ENCODE measurements at regions not wholly inside any gene's neighbourhood (a gene's known extent, or its start where the extent isn't known, plus 50 kb on each side); places are given as distances from the start of the nearest gene placed in this dataset.
"Not testable (repeated sequence)": the region's sequence is repeated elsewhere in the genome, so short reads cannot be mapped to it uniquely, and the experiment has no call there.

GRCh38 chr18:71294201-71294600 is 1005.4 kb downstream of the SOCS6 start:
- not testable (repeated sequence) for H3K4me3 ChIP-seq, DNase-seq, H3K36me3 ChIP-seq, H3K9me3 ChIP-seq, H3K27me3 ChIP-seq

DNA sequence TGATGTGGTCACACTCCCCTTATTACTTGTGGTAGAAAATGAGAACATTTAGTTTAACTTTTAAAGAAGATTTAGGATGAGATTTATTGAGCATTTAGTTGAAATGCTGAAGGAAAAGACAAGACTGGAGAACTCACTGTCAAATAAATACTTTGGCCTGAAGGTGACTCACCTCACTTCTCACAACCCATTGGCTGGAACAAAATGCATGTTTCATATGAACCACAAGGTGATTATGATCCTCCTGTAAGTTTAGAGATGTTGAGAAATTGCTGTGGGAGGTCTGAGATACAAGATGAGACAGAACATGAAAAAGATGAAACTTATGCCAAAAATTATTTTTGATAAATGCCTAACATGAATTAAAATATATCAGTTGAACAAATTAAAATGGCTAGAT is 1004.5 kb downstream of the SOCS6 start:
- Histone ChIP-seq H3K36me3 (no peaks in the 10 kb centered on the region), H3K27me3 (no peaks in the 10 kb centered on the region), H3K9me3 (no peaks in the 10 kb centered on the region), H3K4me3 (no peak overlapping the region)
- DNase-seq = no peak

GRCh38 chr18:71287268-71287667 is 998.4 kb downstream of the SOCS6 start:
- Histone ChIP-seq H3K9me3 (no peaks in the 10 kb centered on the region), H3K36me3 (no peaks in the 10 kb centered on the region), H3K27me3 (no peaks in the 10 kb centered on the region), H3K4me3 (no peak overlapping the region)
- no peak for DNase-seq

GRCh38 chr18:71252351-71252865 is 963.6 kb downstream of the SOCS6 start:
- Histone ChIP-seq H3K4me3 (no peak overlapping the region), H3K27me3 (no peaks in the 10 kb centered on the region), H3K36me3 (no peaks in the 10 kb centered on the region), H3K9me3 (no peaks in the 10 kb centered on the region)
- DNase-seq = no peak

- H3K27me3 ChIP-seq = no peaks in the 10 kb centered on the region
- H3K4me3 ChIP-seq = no peak overlapping the region
- no peaks in the 10 kb centered on the region for H3K9me3 ChIP-seq
- DNase-seq = no peak
- no peaks in the 10 kb centered on the region for H3K36me3 ChIP-seq
Measured at GRCh38 chr18:71250191-71250590, 961.3 kb downstream of the SOCS6 start.

DNA sequence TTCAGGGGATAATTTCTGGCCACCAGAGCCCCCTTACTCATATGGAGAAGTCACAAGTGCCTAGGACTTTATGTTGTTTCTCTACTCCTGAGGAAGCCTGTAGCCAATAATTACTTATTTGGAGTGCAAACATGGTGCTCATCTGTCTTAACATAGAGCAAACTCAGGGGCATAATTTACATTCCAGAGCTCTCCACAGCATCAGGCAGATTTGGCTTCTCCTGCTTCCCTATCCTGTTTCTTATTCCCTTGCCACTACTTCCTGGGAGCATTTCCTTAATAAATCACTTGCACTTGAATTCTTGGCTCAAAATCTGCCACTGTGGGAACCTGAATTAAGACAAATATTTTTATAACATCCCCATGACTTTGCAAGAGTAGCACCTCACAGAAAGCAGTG is 960.9 kb downstream of the SOCS6 start:
- Histone ChIP-seq H3K9me3 (no peaks in the 10 kb centered on the region), H3K4me3 (no peak overlapping the region), H3K36me3 (no peaks in the 10 kb centered on the region), H3K27me3 (no peaks in the 10 kb centered on the region)
- DNase-seq = no peak

DNA sequence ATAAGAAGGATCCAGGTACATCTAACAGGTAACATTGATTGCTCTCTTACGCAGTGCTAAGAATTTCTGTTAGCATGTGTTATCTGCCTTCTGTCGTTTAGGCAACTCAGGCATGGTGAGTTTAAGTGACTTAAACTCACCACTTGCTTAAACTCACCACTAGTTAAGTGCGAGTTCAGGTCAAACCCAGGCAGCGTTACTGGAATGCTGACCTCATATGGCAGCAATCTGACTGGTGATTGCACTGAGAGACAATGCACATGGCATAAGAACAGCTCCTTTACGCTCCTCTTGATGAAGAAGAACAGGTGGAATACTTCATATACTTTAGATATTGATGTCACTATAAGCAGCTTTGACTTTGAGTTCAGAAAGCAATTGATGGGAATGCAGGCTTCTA is 954.1 kb downstream of the SOCS6 start:
- Histone ChIP-seq H3K4me3 (no peak overlapping the region), H3K27me3 (no peaks in the 10 kb centered on the region), H3K9me3 (no peaks in the 10 kb centered on the region), H3K36me3 (no peaks in the 10 kb centered on the region)
- DNase-seq = no peak

DNA sequence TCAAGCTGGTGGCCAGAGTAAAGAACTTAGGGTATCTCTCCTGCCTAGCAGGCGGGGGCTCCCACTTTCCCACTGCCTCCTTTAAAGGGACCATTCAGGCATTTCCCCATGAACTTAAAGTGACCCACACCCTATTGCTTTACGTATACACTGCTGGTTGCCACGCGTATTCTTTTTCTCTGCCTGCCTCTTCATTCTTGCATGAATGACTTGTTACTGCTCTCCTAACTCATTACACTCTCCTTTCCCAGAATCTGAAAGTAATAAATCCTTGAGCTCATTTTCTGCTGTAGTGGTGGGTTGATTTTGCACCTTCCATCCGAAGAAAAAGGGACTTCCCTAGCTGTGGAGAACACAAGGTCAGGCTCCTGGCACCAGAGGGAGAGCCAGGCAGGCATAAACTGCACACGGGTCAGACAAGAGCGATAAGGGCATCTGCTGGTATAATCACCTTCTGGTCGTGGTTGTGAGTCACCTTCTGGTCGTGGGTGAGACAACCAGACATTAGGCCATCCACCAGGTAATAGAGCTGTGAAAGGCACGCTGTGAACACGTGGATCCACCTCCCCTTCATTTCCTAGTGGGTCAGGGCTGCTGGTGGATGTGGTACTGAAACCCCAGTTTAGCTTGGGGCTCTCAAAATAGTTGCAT is 950.3 kb downstream of the SOCS6 start:
- H3K9me3 ChIP-seq = no peaks in the 10 kb centered on the region
- no peaks in the 10 kb centered on the region for H3K36me3 ChIP-seq
- no peak for DNase-seq
- H3K27me3 ChIP-seq = no peaks in the 10 kb centered on the region
- no peak overlapping the region for H3K4me3 ChIP-seq

DNA sequence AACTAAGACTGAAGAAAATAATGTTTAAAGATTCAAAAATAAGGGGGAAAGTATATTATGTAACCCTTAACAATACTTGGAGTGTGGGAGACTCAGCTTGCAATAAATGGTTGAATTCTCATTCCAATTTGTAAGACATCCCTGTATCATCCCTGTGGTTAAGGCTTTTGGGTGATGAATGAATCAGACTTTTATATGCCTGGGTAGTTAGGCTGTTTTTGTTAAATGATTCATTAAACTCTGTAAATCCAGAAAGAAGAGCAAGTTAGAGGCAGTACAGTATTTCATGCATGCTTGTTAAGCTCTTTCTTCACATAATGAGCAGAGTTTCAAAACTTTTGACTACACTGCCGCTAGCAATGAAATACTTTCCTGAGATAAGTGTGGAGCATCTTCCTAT is 948.8 kb downstream of the SOCS6 start:
- Histone ChIP-seq H3K9me3 (no peaks in the 10 kb centered on the region), H3K36me3 (no peaks in the 10 kb centered on the region), H3K27me3 (no peaks in the 10 kb centered on the region), H3K4me3 (no peak overlapping the region)
- DNase-seq = no peak

GRCh38 chr18:71233177-71233576 is 944.3 kb downstream of the SOCS6 start:
- Histone ChIP-seq H3K4me3 (no peak overlapping the region), H3K36me3 (no peaks in the 10 kb centered on the region), H3K27me3 (no peaks in the 10 kb centered on the region), H3K9me3 (no peaks in the 10 kb centered on the region)
- no peak for DNase-seq

DNA sequence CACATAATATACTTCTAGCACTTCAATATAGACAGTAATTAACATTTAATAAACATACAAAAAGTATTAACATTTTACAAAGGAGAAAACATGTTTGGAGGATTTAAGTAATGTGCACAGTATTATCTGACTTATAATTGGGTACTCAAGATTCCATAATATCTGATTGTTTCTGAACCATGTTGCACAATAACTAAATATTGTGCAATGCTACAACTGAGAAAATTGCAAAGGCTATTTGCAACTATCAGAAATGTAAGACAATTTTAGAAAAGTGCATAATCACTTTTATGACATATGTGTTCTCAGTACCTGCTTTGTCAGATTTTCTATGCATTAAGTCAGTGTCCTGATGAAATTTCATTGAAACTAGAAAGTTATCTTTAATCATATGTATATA is 934.6 kb downstream of the SOCS6 start:
- Histone ChIP-seq H3K36me3 (no peaks in the 10 kb centered on the region), H3K27me3 (no peaks in the 10 kb centered on the region), H3K4me3 (no peak overlapping the region), H3K9me3 (no peaks in the 10 kb centered on the region)
- DNase-seq = no peak

- H3K9me3 ChIP-seq = no peaks in the 10 kb centered on the region
- H3K27me3 ChIP-seq = no peaks in the 10 kb centered on the region
- no peak overlapping the region for H3K4me3 ChIP-seq
- H3K36me3 ChIP-seq = no peaks in the 10 kb centered on the region
- no peak for DNase-seq
Measured at GRCh38 chr18:71221405-71221804, 932.6 kb downstream of the SOCS6 start.

GRCh38 chr18:71212739-71213138 is 923.9 kb downstream of the SOCS6 start:
- H3K36me3 ChIP-seq, DNase-seq, H3K9me3 ChIP-seq, H3K27me3 ChIP-seq, H3K4me3 ChIP-seq: not testable (repeated sequence)

- H3K4me3 ChIP-seq = no peak overlapping the region
- DNase-seq = no peak
- no peaks in the 10 kb centered on the region for H3K9me3 ChIP-seq
- H3K27me3 ChIP-seq = no peaks in the 10 kb centered on the region
- no peaks in the 10 kb centered on the region for H3K36me3 ChIP-seq
Measured at GRCh38 chr18:71212222-71212621, 923.4 kb downstream of the SOCS6 start.

DNA sequence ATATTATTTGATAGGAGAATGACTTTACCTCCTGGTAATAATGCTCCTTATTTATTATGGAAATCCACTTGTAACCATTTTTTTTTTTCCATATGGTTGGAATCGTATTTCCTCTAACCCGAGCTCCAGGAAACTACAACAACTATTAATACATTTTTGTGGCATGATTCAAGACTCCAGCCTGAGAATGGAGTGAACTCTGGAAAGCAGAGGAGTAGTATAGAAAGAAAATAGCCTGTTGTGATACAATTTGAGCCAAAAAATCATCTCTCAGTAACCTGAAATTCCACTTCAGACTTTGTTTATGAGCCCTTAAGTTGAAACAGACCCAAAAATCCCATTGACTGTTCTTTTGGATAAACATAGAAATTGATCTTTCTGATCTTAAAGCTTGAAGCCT is 921.1 kb downstream of the SOCS6 start:
- H3K27me3 ChIP-seq = no peaks in the 10 kb centered on the region
- H3K4me3 ChIP-seq = no peak overlapping the region
- no peak for DNase-seq
- H3K9me3 ChIP-seq = no peaks in the 10 kb centered on the region
- H3K36me3 ChIP-seq = no peaks in the 10 kb centered on the region

DNA sequence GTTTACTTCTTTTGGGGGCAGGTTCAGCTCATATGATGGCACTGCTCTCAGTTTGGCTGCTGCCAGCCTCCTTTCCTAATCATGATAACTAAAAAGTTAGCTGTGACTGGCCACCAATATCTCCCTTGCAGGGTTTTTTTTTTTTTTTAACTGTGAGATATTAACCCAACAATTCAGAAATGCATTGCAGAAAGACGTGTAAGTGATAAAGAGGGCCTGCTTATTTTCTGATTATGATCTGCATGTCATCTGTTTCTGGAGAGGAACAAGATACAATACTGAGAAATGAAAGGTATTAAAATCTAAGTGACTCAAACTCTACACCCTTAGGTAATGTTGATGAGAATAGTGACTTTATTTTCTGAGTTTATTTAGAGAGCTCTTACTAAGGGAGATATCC is 905.6 kb downstream of the SOCS6 start:
- no peaks in the 10 kb centered on the region for H3K36me3 ChIP-seq
- no peaks in the 10 kb centered on the region for H3K27me3 ChIP-seq
- no peaks in the 10 kb centered on the region for H3K9me3 ChIP-seq
- no peak for DNase-seq
- no peak overlapping the region for H3K4me3 ChIP-seq

DNA sequence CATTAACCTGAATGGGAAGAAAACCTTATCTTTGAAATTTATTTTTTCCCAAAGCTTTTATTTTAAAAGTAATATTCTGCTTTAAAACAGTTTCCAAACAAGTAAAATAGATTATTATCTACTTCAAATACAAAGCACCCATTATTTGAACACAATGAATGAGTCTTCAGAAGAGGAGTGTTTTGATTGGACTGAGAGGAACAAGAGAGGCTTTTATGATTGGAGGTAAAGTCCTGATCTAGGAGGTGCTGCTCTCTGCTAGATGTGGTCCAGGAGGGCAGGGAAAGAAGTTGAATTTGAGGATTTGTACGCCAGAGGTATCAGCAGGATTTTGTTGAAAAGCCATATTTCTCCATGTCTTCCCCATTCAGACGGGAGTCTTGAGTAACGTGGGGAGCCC is 900.7 kb downstream of the SOCS6 start:
- Histone ChIP-seq H3K9me3 (no peaks in the 10 kb centered on the region), H3K36me3 (no peaks in the 10 kb centered on the region), H3K27me3 (no peaks in the 10 kb centered on the region), H3K4me3 (no peak overlapping the region)
- DNase-seq = no peak

DNA sequence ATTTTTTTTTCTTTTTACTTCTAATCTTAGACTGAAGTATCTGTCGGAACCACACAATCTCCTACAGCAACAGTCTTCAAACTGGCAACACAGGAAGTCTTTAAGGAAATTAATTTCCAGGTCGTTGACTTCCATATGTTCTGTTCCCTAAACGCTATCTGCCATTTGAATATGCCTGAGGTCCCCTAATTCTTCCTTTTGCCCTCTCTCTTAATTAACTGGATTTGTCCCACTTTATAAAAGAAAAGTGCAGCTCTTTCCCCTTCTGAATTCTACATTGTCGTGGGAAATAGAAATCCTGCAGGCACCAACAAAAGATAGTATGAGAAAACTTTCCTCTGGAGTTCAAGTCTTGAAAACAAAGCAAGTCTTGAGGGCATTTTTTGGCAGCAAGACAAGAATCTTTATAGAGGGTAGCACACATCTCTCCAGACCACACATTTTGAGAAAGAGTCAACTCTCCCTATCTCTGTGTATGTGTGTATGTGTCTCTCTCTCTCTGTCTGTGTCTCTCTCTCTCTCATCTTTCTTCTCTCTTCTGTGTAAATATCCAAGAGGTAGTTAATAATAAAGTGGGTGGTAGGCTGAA is 879.8 kb downstream of the SOCS6 start:
- no peaks in the 10 kb centered on the region for H3K36me3 ChIP-seq
- DNase-seq = no peak
- H3K4me3 ChIP-seq = no peak overlapping the region
- H3K9me3 ChIP-seq = no peaks in the 10 kb centered on the region
- no peaks in the 10 kb centered on the region for H3K27me3 ChIP-seq

Data from MG63 (cell line).